ENCODE measurements at regions not wholly inside any gene's neighbourhood (a gene's known extent, or its start where the extent isn't known, plus 50 kb on each side); places are given as distances from the start of the nearest gene placed in this dataset.

DNA sequence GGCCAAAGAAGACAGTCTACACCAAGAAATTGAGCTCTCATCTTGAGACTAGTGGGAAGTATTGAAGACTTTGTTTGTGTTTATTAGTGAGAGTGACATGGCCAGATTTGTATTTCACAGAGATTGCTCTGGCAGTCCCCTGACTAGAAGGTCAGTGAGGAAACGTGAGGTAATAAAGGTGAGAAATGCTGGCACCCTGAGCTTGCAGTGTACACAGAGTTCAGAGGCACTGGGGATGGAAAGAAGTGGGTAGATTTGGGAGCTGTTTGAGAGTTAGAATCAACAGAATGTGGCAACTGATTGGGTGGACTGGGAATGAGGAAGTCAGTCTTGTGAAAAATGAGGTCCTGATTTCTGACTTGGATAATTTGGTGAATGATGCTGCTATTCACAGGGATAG lies 336.9 kb downstream of the SNAPC1 start:
- no peak for TF ChIP-seq EZH2 (IDR thresholded peaks at IDR 0.05; ENCODE audit: low read length)
- TF ChIP-seq, protein P1, sequence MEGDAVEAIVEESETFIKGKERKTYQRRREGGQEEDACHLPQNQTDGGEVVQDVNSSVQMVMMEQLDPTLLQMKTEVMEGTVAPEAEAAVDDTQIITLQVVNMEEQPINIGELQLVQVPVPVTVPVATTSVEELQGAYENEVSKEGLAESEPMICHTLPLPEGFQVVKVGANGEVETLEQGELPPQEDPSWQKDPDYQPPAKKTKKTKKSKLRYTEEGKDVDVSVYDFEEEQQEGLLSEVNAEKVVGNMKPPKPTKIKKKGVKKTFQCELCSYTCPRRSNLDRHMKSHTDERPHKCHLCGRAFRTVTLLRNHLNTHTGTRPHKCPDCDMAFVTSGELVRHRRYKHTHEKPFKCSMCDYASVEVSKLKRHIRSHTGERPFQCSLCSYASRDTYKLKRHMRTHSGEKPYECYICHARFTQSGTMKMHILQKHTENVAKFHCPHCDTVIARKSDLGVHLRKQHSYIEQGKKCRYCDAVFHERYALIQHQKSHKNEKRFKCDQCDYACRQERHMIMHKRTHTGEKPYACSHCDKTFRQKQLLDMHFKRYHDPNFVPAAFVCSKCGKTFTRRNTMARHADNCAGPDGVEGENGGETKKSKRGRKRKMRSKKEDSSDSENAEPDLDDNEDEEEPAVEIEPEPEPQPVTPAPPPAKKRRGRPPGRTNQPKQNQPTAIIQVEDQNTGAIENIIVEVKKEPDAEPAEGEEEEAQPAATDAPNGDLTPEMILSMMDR (optimal IDR thresholded peaks at IDR 0.05 in 1 of 3, IDR thresholded peaks at IDR 0.05 in 1 of 3, conservative IDR thresholded peaks at IDR 0.05 in 1 of 3; ENCODE audit: extremely low read depth in 1 of 3, insufficient read depth in 2 of 3, low read length in 3 of 3), result no peak

Data from keratinocyte (primary cell).